WTC11 (cell line): ENCODE measurements at regions not wholly inside any gene's neighbourhood (a gene's known extent, or its start where the extent isn't known, plus 50 kb on each side); places are given as distances from the start of the nearest gene placed in this dataset.

ENCODE experiments used
- ATAC-seq: fragments of 200-7000 bp; cut with Tn5 transposase; 2 replicates; pipeline ENCODE4 v1.10.0; 2021; ENCODE audit warnings: mild to moderate bottlenecking, moderate library complexity
- CTCF ChIA-PET: fragments of 300-600 bp; sonication (Branson Sonifier 250); formaldehyde crosslinking; loops from one replicate; lab custom pipeline; 2021; ENCODE audit warnings: antibody characterized with exemption; lab: Charles Lee
- POLR2A ChIA-PET: fragments of 350-600 bp; sonication (Branson Sonifier 250); formaldehyde crosslinking; loops from one replicate; lab custom pipeline; 2021; ENCODE audit warnings: antibody characterized with exemption; lab: Charles Lee
- DNase-seq: peaks from one replicate; pipeline ENCODE4 v3.0.0; 2021; ENCODE audit warnings: low spot score
- H3K27ac Mint-ChIP-seq: 2 replicates; pipeline ENCODE4 v1.8.0; 2021; ENCODE audit warnings: mixed read lengths
- H3K27me3 Mint-ChIP-seq: 2 replicates; pipeline ENCODE4 v1.8.0; 2021; ENCODE audit warnings: low read depth, mild to moderate bottlenecking, moderate library complexity, mixed read lengths
- H3K36me3 Mint-ChIP-seq: 2 replicates; pipeline ENCODE4 v1.8.0; 2021; ENCODE audit warnings: mixed read lengths
- H3K4me1 Mint-ChIP-seq: 2 replicates; pipeline ENCODE4 v1.8.0; 2022; ENCODE audit warnings: mixed read lengths
- H3K4me3 Mint-ChIP-seq: 2 replicates; pipeline ENCODE4 v1.8.0; 2021; ENCODE audit warnings: mild to moderate bottlenecking, moderate library complexity, mixed read lengths
- H3K9me3 Mint-ChIP-seq: 2 replicates; pipeline ENCODE4 v1.8.0; 2021; ENCODE audit warnings: mixed read lengths
- AR ChIP-seq: fragments of 250-450 bp; sonication (Bioruptor Pico); IDR thresholded peaks from 2 replicates; pipeline ENCODE4 v1.9.0; 2021; ENCODE audit warnings: mild to moderate bottlenecking
- ATF1 ChIP-seq: sonication (generic); formaldehyde crosslinking; IDR thresholded peaks from 2 replicates; pipeline ENCODE4 v1.8.1; 2023; ENCODE audit warnings: mild to moderate bottlenecking, moderate library complexity, missing genetic modification reagents
- CREB1 ChIP-seq: sonication (generic); formaldehyde crosslinking; IDR thresholded peaks from 2 replicates; pipeline ENCODE4 v1.8.0; 2023; ENCODE audit warnings: mild to moderate bottlenecking, missing genetic modification reagents
- EMX1 ChIP-seq: fragments of 250-450 bp; sonication (Bioruptor Pico); IDR thresholded peaks from 2 replicates; pipeline ENCODE4 v1.8.0; 2021; ENCODE audit warnings: mild to moderate bottlenecking
- ESRRA ChIP-seq: sonication (generic); formaldehyde crosslinking; IDR thresholded peaks from 2 replicates; pipeline ENCODE4 v1.8.1; 2022; ENCODE audit warnings: mild to moderate bottlenecking, missing genetic modification reagents, borderline replicate concordance
- GABPB1 ChIP-seq: sonication (generic); formaldehyde crosslinking; IDR thresholded peaks from 2 replicates; pipeline ENCODE4 v1.8.1; 2023; ENCODE audit warnings: mild to moderate bottlenecking, missing genetic modification reagents
- IRF2 ChIP-seq: sonication (generic); formaldehyde crosslinking; IDR thresholded peaks from 2 replicates; pipeline ENCODE4 v1.8.0; 2022; ENCODE audit warnings: low read depth, missing genetic modification reagents, borderline replicate concordance
- JAZF1 ChIP-seq: fragments of 250-450 bp; sonication (Bioruptor Pico); IDR thresholded peaks from 2 replicates; pipeline ENCODE4 v1.9.0; 2021; ENCODE audit warnings: moderate library complexity, mild to moderate bottlenecking, inconsistent platforms
- NFE2L1 ChIP-seq: sonication (generic); formaldehyde crosslinking; IDR thresholded peaks from 2 replicates; pipeline ENCODE4 v1.8.1; 2023; ENCODE audit warnings: missing genetic modification reagents
- NR2C2 ChIP-seq: sonication (generic); formaldehyde crosslinking; IDR thresholded peaks from 2 replicates; pipeline ENCODE4 v1.8.0; 2022; ENCODE audit warnings: mild to moderate bottlenecking, missing genetic modification reagents
- OVOL2 ChIP-seq: fragments of 250-450 bp; sonication (Bioruptor Pico); IDR thresholded peaks from 2 replicates; pipeline ENCODE4 v1.9.0; 2021; ENCODE audit warnings: mild to moderate bottlenecking, borderline replicate concordance
- PREB ChIP-seq: sonication (generic); formaldehyde crosslinking; IDR thresholded peaks from 2 replicates; pipeline ENCODE4 v1.8.1; 2022; ENCODE audit warnings: mild to moderate bottlenecking, missing genetic modification reagents, moderate library complexity, borderline replicate concordance
- SMAD4 ChIP-seq: sonication (generic); formaldehyde crosslinking; IDR thresholded peaks from 2 replicates; pipeline ENCODE4 v1.8.0; 2022; ENCODE audit warnings: mild to moderate bottlenecking, missing genetic modification reagents
- SP1 ChIP-seq: sonication (generic); formaldehyde crosslinking; conservative IDR thresholded peaks from 2 replicates; pipeline ENCODE4 v1.8.1; 2022; ENCODE audit warnings: missing genetic modification reagents
- TP53 ChIP-seq: sonication (generic); formaldehyde crosslinking; IDR thresholded peaks from 2 replicates; pipeline ENCODE4 v1.8.1; 2023; ENCODE audit warnings: mild to moderate bottlenecking, missing genetic modification reagents
- ZNF263 ChIP-seq: sonication (generic); formaldehyde crosslinking; IDR thresholded peaks from 2 replicates; pipeline ENCODE4 v1.8.1; 2022; ENCODE audit warnings: low read depth, mild to moderate bottlenecking, moderate library complexity, missing genetic modification reagents
- ZNF423 ChIP-seq: fragments of 250-450 bp; sonication (Bioruptor Pico); IDR thresholded peaks from 2 replicates; pipeline ENCODE4 v2.1.2; 2022; ENCODE audit warnings: mild to moderate bottlenecking, moderate library complexity
- ZNF512 ChIP-seq: sonication (generic); formaldehyde crosslinking; IDR thresholded peaks from 2 replicates; pipeline ENCODE4 v1.8.1; 2022; ENCODE audit warnings: missing genetic modification reagents, borderline replicate concordance
- TF ChIP-seq, protein P1 (sequence below): sonication (generic); formaldehyde crosslinking; IDR thresholded peaks from 2 replicates; pipeline ENCODE4 v1.8.0; 2023; ENCODE audit warnings: mild to moderate bottlenecking, missing genetic modification reagents
- TF ChIP-seq, protein P2 (sequence below): sonication (generic); formaldehyde crosslinking; IDR thresholded peaks from 2 replicates; pipeline ENCODE4 v1.8.0; 2023; ENCODE audit warnings: missing genetic modification reagents
- TF ChIP-seq, protein P3 (sequence below): fragments of 250-450 bp; sonication (Bioruptor Pico); IDR thresholded peaks from 2 replicates; pipeline ENCODE4 v2.1.2; 2022; ENCODE audit warnings: mild to moderate bottlenecking, moderate library complexity

DNA sequence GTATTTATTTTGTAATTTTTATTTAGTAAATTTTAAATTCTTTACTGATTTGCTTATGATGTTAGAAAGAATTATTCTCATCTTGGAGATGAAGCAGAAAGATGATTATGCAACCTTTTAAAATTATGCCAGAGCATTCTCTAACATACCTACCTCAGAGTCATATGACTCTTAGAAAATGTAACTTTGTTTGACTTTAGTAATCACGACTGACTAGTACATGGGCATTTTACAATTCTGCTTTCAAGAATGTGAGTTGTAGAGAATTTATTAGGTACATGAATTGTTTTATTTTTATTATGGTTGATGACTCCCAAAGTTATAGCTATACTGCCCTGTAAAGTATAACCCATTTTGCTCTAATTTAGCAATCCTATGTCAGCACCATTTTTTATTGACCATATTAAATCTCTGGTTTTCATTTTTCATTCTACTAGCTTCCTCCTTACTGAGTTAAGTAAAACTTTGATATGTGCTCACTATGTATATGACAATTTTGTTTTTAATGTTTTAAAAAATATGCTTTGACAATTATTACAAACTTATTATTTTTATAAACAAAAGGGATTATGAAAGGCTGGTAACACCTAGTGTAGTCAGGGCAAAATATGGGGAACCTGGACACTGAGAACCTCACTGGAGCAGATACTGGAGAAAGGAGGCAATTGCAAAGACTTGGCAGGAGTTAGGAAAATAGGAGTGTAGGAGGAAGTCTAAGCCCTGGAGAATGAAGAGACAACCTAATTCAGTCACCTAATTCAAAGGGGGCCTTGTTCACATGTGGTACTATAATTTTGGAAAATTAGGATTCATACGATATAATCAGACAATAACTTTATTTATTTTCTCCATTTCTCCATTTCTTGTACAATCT is 249.7 kb upstream of the DAB2 start:
- Mint-ChIP-seq H3K36me3 (no peaks in the 10 kb centered on the region), H3K4me1 (peaks cover 18% of the 10 kb centered on the region), H3K27ac (no peak overlapping the region)
- CTCF ChIA-PET, result no interaction called here
- TF ChIP-seq GABPB1 (no peak), ZNF423 (CRISPR knock-in tag) (no peak)
- TF ChIP-seq, all 79 proteins: peak for 0
- DNase-seq (no peak), ATAC-seq (no peak)
- H3K9me3 Mint-ChIP-seq, result peaks cover 7% of the 10 kb centered on the region
- no peak overlapping the region for H3K4me3 Mint-ChIP-seq
- no peaks in the 10 kb centered on the region for H3K27me3 Mint-ChIP-seq
- POLR2A ChIA-PET, result interaction anchor here (0.6 kb wide), 1 partner anchor 293 kb away, joined by 4 read pairs; no protein-coding TSS in a partner anchor

DNA sequence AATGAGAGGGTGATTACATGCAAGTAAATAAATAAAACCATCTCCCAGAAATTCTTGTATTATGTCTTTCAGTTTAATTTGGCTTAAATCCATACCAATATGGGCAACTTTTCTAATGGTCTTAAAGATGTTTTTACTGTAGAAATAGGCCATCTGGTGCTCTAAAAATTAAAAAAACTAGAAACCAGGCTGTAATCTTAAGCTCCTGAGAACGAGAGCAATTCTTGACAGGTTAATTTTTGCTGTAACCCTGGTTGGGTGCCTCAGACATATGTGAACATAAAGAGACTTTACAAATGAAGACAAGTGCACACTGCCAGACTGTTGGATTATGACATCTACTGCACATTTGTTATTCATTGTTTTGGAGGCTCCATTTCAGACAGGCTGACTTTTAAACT is 246.8 kb upstream of the DAB2 start:
- peaks cover 12% of the 10 kb centered on the region for H3K4me1 Mint-ChIP-seq
- no peak for ATAC-seq
- no peaks in the 10 kb centered on the region for H3K36me3 Mint-ChIP-seq

DNA sequence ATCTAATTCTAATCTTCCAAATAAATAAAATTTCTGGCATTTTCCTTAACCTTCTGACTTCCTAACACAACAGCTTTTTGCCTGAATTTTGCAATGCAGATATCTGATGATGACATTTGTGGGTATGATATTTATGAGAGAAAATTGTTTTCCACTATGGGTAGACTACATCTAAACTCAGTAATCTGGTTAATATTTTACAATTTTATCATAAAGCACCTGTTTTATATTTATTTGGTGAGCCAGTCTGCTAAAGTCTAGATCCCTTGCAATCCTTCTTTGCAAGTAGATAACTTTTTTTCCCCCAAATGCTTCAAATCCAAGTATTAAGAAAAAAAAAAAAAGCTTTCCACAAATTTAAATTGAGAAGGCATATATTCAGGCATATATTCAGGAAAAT is 246.2 kb upstream of the DAB2 start:
- Mint-ChIP-seq H3K4me3 (no peak overlapping the region), H3K4me1 (peaks cover 12% of the 10 kb centered on the region), H3K27me3 (no peaks in the 10 kb centered on the region), H3K9me3 (peaks cover 11% of the 10 kb centered on the region), H3K27ac (no peak overlapping the region), H3K36me3 (no peaks in the 10 kb centered on the region)
- no peak for ATAC-seq
- no peak for DNase-seq
- ChIA-PET CTCF (no interaction called here), POLR2A (no interaction called here)
- no peak for TF ChIP-seq PREB (CRISPR knock-in tag)
- no peak for TF ChIP-seq AR (CRISPR knock-in tag)
- TF ChIP-seq OVOL2 (CRISPR knock-in tag), result no peak
- no peak for TF ChIP-seq ESRRA (CRISPR knock-in tag)
- no peak for TF ChIP-seq ZNF263
- TF ChIP-seq, protein P1, sequence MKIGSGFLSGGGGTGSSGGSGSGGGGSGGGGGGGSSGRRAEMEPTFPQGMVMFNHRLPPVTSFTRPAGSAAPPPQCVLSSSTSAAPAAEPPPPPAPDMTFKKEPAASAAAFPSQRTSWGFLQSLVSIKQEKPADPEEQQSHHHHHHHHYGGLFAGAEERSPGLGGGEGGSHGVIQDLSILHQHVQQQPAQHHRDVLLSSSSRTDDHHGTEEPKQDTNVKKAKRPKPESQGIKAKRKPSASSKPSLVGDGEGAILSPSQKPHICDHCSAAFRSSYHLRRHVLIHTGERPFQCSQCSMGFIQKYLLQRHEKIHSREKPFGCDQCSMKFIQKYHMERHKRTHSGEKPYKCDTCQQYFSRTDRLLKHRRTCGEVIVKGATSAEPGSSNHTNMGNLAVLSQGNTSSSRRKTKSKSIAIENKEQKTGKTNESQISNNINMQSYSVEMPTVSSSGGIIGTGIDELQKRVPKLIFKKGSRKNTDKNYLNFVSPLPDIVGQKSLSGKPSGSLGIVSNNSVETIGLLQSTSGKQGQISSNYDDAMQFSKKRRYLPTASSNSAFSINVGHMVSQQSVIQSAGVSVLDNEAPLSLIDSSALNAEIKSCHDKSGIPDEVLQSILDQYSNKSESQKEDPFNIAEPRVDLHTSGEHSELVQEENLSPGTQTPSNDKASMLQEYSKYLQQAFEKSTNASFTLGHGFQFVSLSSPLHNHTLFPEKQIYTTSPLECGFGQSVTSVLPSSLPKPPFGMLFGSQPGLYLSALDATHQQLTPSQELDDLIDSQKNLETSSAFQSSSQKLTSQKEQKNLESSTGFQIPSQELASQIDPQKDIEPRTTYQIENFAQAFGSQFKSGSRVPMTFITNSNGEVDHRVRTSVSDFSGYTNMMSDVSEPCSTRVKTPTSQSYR (CRISPR knock-in tag), result no peak
- TF ChIP-seq ATF1 (CRISPR knock-in tag), result no peak
- TF ChIP-seq SMAD4 (CRISPR knock-in tag), result no peak

More for the DNA sequence above, 246.8 kb upstream of the DAB2 start:
- POLR2A ChIA-PET, result no interaction called here
- H3K4me3 Mint-ChIP-seq, result no peak overlapping the region
- TF ChIP-seq CREB1 (no peak), TP53 (no peak), EMX1 (no peak), ZNF512 (CRISPR knock-in tag) (no peak), NFE2L1 (CRISPR knock-in tag) (no peak), IRF2 (CRISPR knock-in tag) (no peak), JAZF1 (CRISPR knock-in tag) (no peak), SP1 (CRISPR knock-in tag) (no peak), NR2C2 (CRISPR knock-in tag) (no peak)
- TF ChIP-seq, protein P2, sequence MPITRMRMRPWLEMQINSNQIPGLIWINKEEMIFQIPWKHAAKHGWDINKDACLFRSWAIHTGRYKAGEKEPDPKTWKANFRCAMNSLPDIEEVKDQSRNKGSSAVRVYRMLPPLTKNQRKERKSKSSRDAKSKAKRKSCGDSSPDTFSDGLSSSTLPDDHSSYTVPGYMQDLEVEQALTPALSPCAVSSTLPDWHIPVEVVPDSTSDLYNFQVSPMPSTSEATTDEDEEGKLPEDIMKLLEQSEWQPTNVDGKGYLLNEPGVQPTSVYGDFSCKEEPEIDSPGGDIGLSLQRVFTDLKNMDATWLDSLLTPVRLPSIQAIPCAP (CRISPR knock-in tag), result no peak
- TF ChIP-seq, protein P3, sequence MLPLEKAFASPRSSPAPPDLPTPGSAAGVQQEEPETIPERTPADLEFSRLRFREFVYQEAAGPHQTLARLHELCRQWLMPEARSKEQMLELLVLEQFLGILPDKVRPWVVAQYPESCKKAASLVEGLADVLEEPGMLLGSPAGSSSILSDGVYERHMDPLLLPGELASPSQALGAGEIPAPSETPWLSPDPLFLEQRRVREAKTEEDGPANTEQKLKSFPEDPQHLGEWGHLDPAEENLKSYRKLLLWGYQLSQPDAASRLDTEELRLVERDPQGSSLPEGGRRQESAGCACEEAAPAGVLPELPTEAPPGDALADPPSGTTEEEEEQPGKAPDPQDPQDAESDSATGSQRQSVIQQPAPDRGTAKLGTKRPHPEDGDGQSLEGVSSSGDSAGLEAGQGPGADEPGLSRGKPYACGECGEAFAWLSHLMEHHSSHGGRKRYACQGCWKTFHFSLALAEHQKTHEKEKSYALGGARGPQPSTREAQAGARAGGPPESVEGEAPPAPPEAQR (CRISPR knock-in tag), result no peak
- H3K9me3 Mint-ChIP-seq, result peaks cover 11% of the 10 kb centered on the region
- DNase-seq, result no peak
- no peaks in the 10 kb centered on the region for H3K27me3 Mint-ChIP-seq
- CTCF ChIA-PET, result no interaction called here
- H3K27ac Mint-ChIP-seq, result no peak overlapping the region
